Activated CD8-positive, alpha-beta memory T cell treated with anti-CD3 and anti-CD28 coated beads for 1 hour (primary cell): ENCODE measurements at regions not wholly inside any gene's neighbourhood (a gene's known extent, or its start where the extent isn't known, plus 50 kb on each side); places are given as distances from the start of the nearest gene placed in this dataset.

ENCODE experiments used
- DNase-seq, 2 donors: peaks; one replicate each; pipeline ENCODE4 v3.0.0-alpha.2; 2020; ENCODE audit warnings: low read depth in 1 of 2; ENCODE audit errors: extremely low read depth in 1 of 2

- DNase-seq: no peak
Measured at GRCh38 chr10:94183666-94184264, 179.0 kb downstream of the NOC3L start.

- no peak for DNase-seq
Measured at GRCh38 chr10:94186722-94187121, 176.0 kb downstream of the NOC3L start.

DNA sequence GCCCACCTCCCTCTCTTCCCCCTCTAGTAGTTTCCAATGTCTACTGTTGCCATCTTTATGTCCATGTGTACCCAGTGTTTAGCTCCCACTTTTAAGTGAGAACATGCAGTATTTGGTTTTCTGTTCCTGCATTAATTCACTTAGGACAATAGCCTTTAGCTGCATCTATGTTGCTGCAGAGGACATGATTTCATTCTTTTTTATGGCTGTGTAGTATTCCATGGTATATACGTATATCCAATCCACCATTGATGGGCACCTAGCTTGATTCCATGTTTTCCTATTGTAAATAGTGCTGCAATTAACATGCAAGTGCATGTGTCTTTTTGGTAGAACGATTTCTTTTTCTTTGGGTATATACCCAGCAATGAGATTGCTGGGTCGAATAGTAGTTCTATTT is 170.4 kb downstream of the NOC3L start:
- no peak for DNase-seq

DNA sequence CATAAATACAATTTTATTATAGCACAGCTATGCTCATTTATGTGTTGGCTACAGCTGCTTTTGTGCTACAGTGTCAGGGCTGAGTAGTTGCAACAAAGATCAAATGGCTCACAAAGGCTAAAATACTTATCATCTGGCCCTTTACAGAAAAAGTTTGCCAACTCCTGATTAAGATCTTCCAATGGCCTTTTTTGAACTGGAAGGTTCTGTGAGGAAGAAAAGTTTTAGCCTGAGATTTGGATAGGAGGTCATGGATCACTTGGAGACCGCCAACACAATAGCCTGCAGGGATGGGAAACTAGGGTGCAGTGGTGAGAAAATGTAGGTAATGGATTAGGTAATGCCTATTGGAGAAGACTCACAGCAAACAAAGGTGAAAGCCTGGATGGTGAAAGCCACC is 169.8 kb downstream of the NOC3L start:
- no peak for DNase-seq

GRCh38 chr10:94193466-94193924 is 169.2 kb downstream of the NOC3L start:
- DNase-seq: no peak

DNA sequence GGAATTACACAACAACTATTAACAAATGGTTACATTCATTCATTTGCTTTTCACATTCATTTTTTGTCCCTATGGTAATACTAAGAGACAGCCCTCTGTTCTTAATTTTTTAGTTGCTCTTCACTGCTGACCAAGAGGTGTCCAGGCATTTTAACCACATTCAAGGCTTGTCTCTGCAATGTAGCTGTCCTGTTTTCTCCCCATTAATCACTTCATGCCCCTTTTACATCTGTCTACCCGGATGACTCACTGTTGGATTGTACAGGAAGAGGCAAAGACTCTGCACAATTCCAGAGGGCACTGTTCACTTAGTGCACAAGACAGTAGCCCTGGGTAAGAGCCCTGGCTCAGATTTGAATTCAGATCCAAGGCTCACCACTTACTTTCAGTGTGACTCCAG is 168.5 kb downstream of the NOC3L start:
- no peak for DNase-seq

GRCh38 chr10:94197241-94197640 is 165.5 kb downstream of the NOC3L start:
- no peak for DNase-seq

DNA sequence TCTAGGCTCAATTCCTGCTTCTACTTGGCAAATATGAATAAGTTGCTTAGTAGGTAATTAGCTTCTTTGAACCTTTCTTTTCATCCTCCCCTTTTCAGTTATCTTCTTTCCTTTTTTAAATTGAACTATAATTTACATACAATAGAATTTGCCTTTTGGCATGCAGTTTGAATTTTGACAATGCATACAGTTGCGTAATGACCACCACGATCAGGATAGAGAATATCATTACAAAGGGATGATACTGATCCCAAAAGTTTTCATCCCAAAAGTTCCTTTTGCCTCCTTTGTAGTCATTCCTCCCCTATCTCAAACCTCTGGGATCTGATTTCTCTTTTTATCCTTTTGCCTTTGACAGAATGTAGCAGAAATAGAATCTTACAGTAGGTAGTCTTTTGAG is 164.4 kb downstream of the NOC3L start:
- no peak for DNase-seq

- no peak for DNase-seq
Measured at GRCh38 chr10:94199565-94199964, 163.2 kb downstream of the NOC3L start.

GRCh38 chr10:94200146-94200837 is 162.4 kb downstream of the NOC3L start:
- DNase-seq: no peak

DNA sequence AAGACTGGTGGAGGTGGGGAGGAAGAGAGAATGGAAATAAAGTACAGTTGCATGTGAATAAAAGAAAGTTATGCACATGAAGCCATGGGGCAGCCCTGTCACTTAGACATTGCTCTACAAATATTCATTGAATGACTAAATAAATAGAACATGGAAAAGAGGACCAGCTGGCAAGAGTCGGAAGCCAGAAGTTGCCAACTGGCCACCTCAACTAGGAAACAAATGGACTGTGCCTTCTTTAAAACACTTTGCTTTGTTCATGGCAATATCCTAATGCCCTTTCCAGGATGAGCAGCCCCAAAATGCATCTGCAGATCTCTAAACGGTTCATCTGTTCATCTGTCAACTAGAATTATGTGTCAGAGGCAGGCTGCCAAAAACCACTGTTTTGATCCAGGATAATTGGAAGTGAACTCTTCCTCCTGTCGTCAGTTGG is 157.3 kb downstream of the NOC3L start:
- DNase-seq: no peak

GRCh38 chr10:94206176-94206575 is 156.6 kb downstream of the NOC3L start:
- DNase-seq: no peak

- no peak for DNase-seq
Measured at GRCh38 chr10:94208315-94208714, 154.4 kb downstream of the NOC3L start.

DNA sequence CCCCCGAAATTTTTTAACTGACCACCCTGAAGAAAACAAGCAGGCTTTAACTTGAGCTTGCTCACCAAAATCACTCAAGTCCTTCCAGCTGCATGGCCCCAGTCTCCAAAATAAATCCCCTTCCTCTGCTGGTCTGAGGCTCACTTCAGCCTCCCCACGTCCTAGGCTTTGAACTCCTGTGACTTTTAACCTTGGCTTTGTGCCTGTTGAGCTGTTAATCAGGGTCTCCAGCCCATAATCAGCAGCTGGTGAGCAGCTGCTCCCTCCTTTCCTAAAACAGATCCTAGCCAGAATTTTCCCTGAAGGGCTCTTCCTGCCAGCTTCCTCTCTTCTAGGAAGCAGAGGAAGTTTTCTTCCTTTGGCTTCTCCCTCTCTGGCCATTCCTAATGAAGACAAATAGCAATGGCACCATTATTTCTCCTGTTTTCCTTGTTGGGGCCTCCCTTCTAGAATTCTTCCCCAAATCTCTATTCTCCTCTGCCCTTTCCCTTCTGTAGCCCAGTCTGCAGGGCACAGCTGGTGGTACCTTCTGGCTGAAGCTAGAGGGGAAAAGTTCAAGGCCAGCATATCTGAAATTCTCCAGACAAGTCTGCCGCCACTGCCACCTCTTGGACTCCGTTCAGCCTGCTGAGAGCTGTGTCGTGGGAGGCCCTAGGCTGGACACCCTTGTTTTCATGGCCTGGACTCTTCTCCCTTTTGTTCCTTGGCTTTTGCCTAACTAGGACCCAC is 152.1 kb downstream of the NOC3L start:
- no peak for DNase-seq

DNA sequence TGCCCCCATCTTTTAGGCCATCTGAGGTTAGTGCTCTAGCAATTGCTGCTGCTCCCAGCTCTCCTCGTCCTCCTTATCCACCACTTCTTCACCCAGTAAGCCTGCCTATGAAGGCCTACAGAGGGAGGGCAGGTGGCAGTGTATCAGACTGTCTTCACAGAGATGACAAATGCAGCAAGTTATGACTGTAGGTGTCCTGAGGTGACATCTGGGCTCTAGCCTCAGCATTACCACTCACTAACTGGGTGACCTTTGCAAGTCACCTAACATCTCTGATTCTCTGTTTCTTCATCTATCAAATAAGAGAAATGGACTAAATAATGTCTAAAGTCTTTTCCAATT is 151.6 kb downstream of the NOC3L start:
- DNase-seq: no peak

DNA sequence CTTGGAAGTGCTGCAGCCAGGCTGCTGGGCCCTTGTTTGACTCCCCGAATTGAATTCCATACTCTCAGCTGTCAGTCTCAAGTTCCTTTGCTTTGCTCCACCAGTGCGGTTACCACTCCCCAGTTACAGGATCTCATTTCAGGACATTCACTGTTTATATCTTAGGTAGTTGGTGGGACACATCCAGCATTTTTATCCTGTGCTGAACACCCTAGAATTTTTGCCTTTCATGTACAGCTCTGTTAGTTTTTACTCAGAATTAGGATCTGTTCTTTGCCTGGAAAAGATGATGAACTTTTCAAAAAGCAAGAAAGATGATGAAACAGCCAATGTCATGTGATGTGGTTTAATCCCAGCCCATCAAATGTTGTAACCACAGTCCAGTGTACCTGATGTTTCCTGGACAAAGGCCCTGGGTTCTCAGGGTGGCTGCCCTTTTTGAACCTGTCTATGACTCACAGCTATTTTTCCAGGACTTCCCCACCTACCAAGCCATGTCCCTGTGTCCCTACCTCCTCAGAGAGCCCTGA is 149.7 kb downstream of the NOC3L start:
- DNase-seq: no peak

DNA sequence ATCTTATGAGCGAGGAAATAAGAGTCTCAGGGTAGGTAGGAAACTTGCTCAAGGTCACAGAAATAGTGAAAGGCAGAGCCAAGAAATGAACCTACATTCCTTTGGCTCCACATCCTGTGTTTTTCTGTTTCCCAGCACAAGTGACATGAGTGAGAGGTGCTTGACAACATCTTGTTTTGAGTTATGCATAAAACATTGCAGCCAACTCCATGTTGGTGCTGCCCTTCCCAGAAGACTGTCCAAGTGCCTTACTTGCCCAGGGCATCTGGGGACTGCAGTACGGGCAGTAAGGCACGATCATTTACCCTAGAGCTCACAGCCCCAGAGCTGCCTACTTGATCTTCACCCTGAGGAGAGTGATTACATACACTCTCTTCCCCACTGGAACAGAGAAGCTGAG is 148.8 kb downstream of the NOC3L start:
- no peak for DNase-seq

GRCh38 chr10:94214481-94214893 is 148.3 kb downstream of the NOC3L start:
- no peak for DNase-seq

- no peak for DNase-seq
Measured at GRCh38 chr10:94216201-94216600, 146.5 kb downstream of the NOC3L start.

DNA sequence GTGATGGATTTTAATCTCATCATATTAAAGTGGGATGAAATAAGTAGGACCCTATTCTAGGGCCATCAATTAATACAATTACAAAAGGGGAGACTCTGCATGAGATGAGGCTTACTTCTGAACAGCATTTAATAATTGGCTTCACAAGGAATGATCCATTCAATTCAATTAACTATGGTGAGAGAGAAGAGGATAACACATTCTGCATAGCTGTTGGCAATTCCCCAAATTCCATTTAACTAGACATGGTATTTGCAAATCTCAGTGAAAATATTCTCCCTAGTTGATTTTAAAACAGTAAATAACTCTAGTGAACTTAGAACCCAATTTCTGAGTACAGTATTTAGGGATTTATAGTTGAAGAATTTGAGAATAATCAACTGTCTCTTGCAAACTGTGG is 145.3 kb downstream of the NOC3L start:
- no peak for DNase-seq

DNA sequence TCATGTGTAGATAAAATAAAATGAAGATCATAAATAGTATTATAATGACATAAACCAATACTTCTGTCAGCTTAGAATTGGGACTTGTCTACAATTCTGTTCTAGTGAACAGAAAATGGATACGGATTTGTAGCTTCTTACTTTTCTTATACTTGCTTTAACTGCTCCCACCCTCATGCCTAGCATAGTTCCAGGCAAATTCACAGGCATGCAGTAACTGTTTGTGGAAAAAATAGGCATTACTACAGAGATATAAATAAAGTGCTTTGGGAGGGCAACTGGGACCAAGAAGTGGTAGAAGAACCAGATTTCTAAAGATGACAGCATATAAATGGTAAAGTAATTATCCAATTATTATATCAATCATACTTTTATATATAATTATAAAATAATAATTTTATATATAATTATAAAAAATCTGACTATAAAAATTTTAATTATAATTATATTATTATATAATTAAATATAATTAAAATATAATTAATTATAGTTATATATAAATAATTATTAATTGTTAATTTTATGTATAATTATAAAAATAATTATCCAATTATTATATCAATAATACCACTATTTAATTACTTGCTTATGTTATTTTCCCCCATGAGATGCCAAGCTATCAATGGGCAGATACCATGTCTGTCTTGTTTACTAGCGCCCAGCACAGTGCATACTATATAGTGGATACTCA is 144.1 kb downstream of the NOC3L start:
- DNase-seq: no peak
